ENCODE measurements at regions not wholly inside any gene's neighbourhood (a gene's known extent, or its start where the extent isn't known, plus 50 kb on each side); places are given as distances from the start of the nearest gene placed in this dataset.

DNA sequence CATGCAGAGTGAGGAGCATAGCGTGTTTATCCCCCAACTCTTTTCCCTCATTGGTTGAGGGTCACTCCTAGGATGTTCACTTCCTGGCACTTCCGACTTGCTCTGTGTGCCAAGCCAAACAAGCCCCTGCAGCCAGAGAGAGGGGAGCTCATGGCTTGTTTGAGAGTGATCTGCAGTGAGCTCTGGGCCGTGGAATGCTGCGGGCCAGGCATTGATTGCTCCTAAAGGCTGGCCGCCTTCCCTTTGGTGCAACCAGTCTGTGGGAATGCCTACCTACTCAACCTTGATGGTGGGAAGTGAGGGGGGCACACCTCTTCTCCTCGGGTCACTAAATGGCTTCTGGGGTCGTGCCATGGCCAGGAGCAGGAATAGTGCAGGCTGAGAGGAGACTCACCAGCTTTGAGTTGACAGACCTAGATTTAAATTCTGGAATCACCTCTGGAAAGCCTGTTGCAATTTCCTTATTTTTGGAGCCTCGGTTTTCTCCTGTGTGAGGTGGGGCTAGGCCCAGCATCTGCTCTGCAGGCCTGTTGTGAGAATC lies 152.0 kb upstream of the STX18 start:
- Histone ChIP-seq H3K4me1 (no peaks in the 10 kb centered on the region), H3K36me3 (no peaks in the 10 kb centered on the region), H3K4me3 (no peak overlapping the region), H3K27me3 (no peaks in the 10 kb centered on the region), H3K27ac (no peak overlapping the region), H3K9me3 (no peaks in the 10 kb centered on the region)
- TF ChIP-seq POLR2A (IDR thresholded peaks at IDR 0.05) (no peak), POLR2AphosphoS5 (IDR thresholded peaks at IDR 0.05; ENCODE audit: insufficient read depth in 1 of 2, low read depth in 1 of 2) (no peak), CTCF (IDR thresholded peaks at IDR 0.05) (no peak)
- DNase-seq (ENCODE audit: extremely low spot score in 2 of 2), result no peak
- intact Hi-C loops (cut with DNase I), result no loop called here

- intact Hi-C loops (cut with DNase I), result no loop called here
- no peak for DNase-seq (ENCODE audit: extremely low spot score in 2 of 2)
Observed at GRCh38 chr4:4693258-4693657, 151.4 kb upstream of the STX18 start.

DNA sequence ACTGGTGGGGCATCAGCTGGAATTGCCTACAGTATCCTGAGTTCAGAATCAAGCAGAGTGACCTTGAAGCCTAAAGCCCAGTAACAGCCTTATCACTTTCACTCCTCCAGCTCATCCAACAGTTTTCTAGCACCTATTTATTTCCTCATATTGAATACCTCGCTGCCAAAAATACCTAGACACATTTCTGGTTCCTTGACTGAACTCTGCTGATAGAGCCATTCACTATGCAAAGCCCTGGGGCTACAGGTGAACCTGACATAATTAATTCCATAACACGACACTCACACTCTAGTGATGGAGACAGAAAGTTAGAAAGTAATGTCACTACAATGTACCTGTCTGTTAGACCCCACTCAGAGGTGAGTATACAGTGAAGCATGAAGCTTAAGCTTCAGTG lies 149.0 kb upstream of the STX18 start:
- DNase-seq (ENCODE audit: extremely low spot score in 2 of 2), result no peak
- H3K9me3 ChIP-seq, result no peaks in the 10 kb centered on the region
- no peak for TF ChIP-seq POLR2A (IDR thresholded peaks at IDR 0.05)
- TF ChIP-seq CTCF (IDR thresholded peaks at IDR 0.05), result no peak
- TF ChIP-seq POLR2AphosphoS5 (IDR thresholded peaks at IDR 0.05; ENCODE audit: insufficient read depth in 1 of 2, low read depth in 1 of 2), result no peak
- no peaks in the 10 kb centered on the region for H3K4me1 ChIP-seq
- H3K27me3 ChIP-seq, result no peaks in the 10 kb centered on the region
- H3K36me3 ChIP-seq, result no peaks in the 10 kb centered on the region
- H3K27ac ChIP-seq, result no peak overlapping the region
- H3K4me3 ChIP-seq, result no peak overlapping the region
- intact Hi-C loops (cut with DNase I), result no loop called here

More at GRCh38 chr4:4693258-4693657, 151.4 kb upstream of the STX18 start:
- Histone ChIP-seq H3K9me3 (no peaks in the 10 kb centered on the region), H3K27ac (no peak overlapping the region), H3K4me3 (no peak overlapping the region), H3K36me3 (no peaks in the 10 kb centered on the region), H3K27me3 (no peaks in the 10 kb centered on the region), H3K4me1 (no peaks in the 10 kb centered on the region)
- TF ChIP-seq CTCF (IDR thresholded peaks at IDR 0.05) (no peak), POLR2AphosphoS5 (IDR thresholded peaks at IDR 0.05; ENCODE audit: insufficient read depth in 1 of 2, low read depth in 1 of 2) (no peak), POLR2A (IDR thresholded peaks at IDR 0.05) (no peak)

DNA sequence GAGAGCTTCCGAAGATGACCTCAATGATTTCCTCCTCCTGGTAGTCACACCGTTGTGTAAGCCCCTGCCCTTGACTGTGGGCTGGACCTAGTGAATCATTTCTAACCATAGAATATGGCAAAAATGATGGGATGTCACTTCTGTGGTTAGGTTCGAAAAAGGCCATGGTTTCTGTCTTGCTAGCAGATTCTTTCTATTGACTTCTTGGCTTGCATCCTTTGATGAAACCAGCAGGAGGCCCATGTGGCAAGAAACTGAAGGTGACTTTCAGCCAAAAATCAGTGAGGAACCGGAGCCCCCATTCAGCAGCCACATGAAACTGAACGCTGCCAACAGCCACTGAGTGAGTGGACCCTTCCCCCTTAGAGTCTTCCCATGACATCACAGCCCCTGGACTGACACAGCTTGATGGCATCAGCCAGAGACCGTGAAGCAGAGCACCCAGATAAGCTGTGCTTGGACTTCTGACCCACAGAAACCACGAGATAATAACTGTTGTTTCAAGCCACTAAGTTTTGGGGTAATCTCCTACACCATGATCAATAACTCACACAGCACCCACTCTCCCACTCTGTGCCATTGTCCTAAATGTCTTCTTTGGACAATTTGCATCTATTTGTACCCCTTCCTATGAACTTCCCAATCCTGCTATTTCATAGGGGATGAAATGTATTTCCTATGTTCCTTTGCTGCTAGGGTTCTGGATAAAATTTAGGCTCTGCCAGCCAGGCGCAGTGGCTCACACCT lies 148.0 kb upstream of the STX18 start:
- no peaks in the 10 kb centered on the region for H3K36me3 ChIP-seq
- H3K27me3 ChIP-seq, result no peaks in the 10 kb centered on the region
- H3K27ac ChIP-seq, result no peak overlapping the region
- intact Hi-C loops (cut with DNase I), result no loop called here
- no peaks in the 10 kb centered on the region for H3K9me3 ChIP-seq
- no peaks in the 10 kb centered on the region for H3K4me1 ChIP-seq
- DNase-seq (ENCODE audit: extremely low spot score in 2 of 2), result no peak
- no peak for TF ChIP-seq CTCF (IDR thresholded peaks at IDR 0.05)
- TF ChIP-seq POLR2AphosphoS5 (IDR thresholded peaks at IDR 0.05; ENCODE audit: insufficient read depth in 1 of 2, low read depth in 1 of 2), result no peak
- TF ChIP-seq POLR2A (IDR thresholded peaks at IDR 0.05), result no peak
- no peak overlapping the region for H3K4me3 ChIP-seq

Data from vagina (tissue), 2 donors.